GM23248 (cell line): ENCODE measurements at regions not wholly inside any gene's neighbourhood (a gene's known extent, or its start where the extent isn't known, plus 50 kb on each side); places are given as distances from the start of the nearest gene placed in this dataset.

Source experiments
- EZH2 ChIP-seq: fragments of 200-600 bp; sonication (generic); IDR thresholded peaks from 2 replicates; pipeline ENCODE4 v1.6.1; 2018; ENCODE audit warnings: antibody characterized with exemption, mild to moderate bottlenecking; ENCODE audit not compliant: insufficient read depth, poor library complexity, severe bottlenecking
- EZH2phosphoT487 ChIP-seq: fragments of 200-600 bp; sonication (generic); IDR thresholded peaks from 2 replicates; pipeline ENCODE4 v1.6.1; 2018; ENCODE audit warnings: antibody characterized with exemption, moderate library complexity, mild to moderate bottlenecking, low read depth; ENCODE audit not compliant: insufficient read depth

DNA sequence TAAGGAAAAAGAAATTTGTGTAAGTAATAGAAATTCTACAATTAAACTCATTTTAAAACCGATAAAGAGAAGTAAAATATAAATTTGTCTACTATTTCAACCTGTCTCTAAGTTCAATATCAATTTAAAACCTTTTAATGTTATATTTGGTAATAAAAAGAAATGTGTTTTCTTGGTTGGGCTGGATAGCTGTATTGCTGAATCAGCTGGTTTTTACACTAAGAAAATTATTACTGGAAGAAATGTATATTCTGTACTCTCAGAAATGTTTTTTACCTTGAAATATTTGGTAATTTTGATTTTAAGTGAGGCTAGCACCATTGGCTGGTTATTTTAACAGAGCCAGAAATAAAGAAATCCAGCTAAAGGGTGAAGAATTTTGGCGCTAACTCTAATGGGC, 87.1 kb upstream of the CNTNAP4 start:
- TF ChIP-seq EZH2phosphoT487 (no peak), EZH2 (no peak)
